ENCODE measurements at regions not wholly inside any gene's neighbourhood (a gene's known extent, or its start where the extent isn't known, plus 50 kb on each side); places are given as distances from the start of the nearest gene placed in this dataset.
"Not testable (repeated sequence)": the region's sequence is repeated elsewhere in the genome, so short reads cannot be mapped to it uniquely, and the experiment has no call there.

- Mint-ChIP-seq H3K4me3 (no peak overlapping the region), H3K9me3 (no peaks in the 10 kb centered on the region), H3K4me1 (ENCODE audit: low read depth in 2 of 2) (no peaks in the 10 kb centered on the region), H3K27ac (no peak overlapping the region), H3K36me3 (ENCODE audit: insufficient read depth) (no peaks in the 10 kb centered on the region), H3K27me3 (peaks cover 35 to 63% of the 10 kb centered on the region in 2 donors)
- no peak for ATAC-seq (replicated peaks)
- DNase-seq = no peak
Measured at GRCh38 chr1:29804181-29804899, 568.0 kb downstream of the PTPRU start.

- Mint-ChIP-seq H3K9me3 (no peaks in the 10 kb centered on the region), H3K36me3 (ENCODE audit: insufficient read depth) (no peaks in the 10 kb centered on the region), H3K27me3 (peaks cover 31 to 54% of the 10 kb centered on the region in 2 donors), H3K4me3 (no peak overlapping the region), H3K4me1 (ENCODE audit: low read depth in 2 of 2) (no peaks in the 10 kb centered on the region), H3K27ac (no peak overlapping the region)
- DNase-seq (no peak), ATAC-seq (replicated peaks) (no peak)
Measured at GRCh38 chr1:29803486-29803885, 567.2 kb downstream of the PTPRU start.

DNA sequence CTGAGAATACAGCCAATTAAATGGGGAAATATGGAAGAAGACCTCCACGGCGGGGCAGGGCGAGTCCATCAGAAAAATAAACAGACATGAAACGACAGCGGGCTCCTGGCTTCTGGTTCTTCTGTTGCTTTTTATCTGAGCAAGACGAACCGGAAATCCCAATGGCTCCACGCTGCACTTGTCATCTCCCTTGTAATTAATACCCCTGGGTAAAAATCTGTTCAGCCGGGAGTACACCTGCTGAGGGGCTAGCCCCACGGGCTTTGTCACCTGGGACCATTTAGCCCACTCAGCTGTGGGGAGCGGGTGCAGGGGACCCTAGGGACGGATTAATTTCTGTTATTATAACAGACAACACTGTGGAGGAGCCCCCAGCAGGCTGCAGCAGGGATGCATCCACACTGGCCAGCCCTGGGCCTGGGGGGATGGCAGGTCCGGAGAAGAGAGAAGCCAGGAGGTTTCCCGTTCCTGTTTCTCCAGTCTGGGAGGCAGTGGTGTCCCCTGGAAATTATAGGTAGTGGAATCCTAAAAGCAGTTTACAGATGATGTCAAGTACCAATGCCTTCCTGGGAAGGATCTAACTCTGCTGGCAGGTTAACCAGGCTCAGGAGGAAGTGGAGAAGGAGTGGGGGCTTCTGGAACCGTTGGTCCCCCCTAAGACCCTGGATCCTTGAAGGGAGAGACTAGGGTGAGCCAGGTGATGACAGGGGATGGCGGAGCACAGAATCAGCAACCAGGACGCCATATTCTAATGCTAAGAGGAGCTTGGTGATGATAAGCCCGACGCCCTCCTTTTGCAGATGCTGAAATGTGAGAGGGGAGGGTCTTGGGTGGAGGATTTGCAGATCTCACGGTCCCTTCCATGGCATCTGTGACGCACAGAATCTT lies 566.1 kb downstream of the PTPRU start:
- no peaks in the 10 kb centered on the region for H3K4me1 Mint-ChIP-seq (ENCODE audit: low read depth in 2 of 2)
- no peak overlapping the region for H3K27ac Mint-ChIP-seq
- ATAC-seq (replicated peaks) (no peak), DNase-seq (no peak)
- peaks cover 35 to 53% of the 10 kb centered on the region in 2 donors for H3K27me3 Mint-ChIP-seq
- H3K36me3 Mint-ChIP-seq (ENCODE audit: insufficient read depth) = no peaks in the 10 kb centered on the region
- no peak overlapping the region for H3K4me3 Mint-ChIP-seq
- H3K9me3 Mint-ChIP-seq = no peaks in the 10 kb centered on the region

DNA sequence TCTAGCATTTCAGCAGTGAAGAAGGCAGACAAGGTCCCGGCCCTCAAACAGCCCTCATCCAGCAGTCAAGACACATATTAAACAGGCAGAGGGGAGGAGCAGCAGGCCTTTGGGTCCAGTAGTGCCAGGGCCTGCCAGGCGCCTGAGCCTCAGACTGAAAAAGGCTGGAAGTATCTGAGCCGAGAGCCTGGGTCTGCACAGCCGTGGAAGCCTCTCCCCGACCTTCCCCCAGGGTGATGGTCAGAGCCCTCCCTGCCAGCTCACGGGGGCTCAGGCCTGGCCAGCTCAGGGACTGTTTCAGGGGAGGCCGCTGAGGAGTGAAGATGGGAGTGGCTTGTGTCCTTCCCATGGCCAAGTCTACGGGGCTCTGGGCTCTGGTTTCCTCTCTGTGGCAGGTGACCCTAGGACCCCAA lies 565.2 kb downstream of the PTPRU start:
- no peaks in the 10 kb centered on the region for H3K4me1 Mint-ChIP-seq (ENCODE audit: low read depth in 2 of 2)
- H3K27ac Mint-ChIP-seq = no peak overlapping the region
- peaks cover 35 to 53% of the 10 kb centered on the region in 2 donors for H3K27me3 Mint-ChIP-seq
- no peaks in the 10 kb centered on the region for H3K36me3 Mint-ChIP-seq (ENCODE audit: insufficient read depth)
- H3K4me3 Mint-ChIP-seq = no peak overlapping the region
- DNase-seq (no peak), ATAC-seq (replicated peaks) (no peak)
- H3K9me3 Mint-ChIP-seq = no peaks in the 10 kb centered on the region

GRCh38 chr1:29801003-29801402 lies 564.7 kb downstream of the PTPRU start:
- no peak overlapping the region for H3K4me3 Mint-ChIP-seq

GRCh38 chr1:29800522-29800956 lies 564.2 kb downstream of the PTPRU start:
- no peaks in the 10 kb centered on the region for H3K4me1 Mint-ChIP-seq (ENCODE audit: low read depth in 2 of 2)
- H3K27me3 Mint-ChIP-seq = peaks cover 35 to 53% of the 10 kb centered on the region in 2 donors
- DNase-seq = no peak
- no peaks in the 10 kb centered on the region for H3K36me3 Mint-ChIP-seq (ENCODE audit: insufficient read depth)
- no peak overlapping the region for H3K4me3 Mint-ChIP-seq
- H3K27ac Mint-ChIP-seq = no peak overlapping the region
- ATAC-seq (replicated peaks) = no peak
- H3K9me3 Mint-ChIP-seq = peaks cover 0 to 2% of the 10 kb centered on the region in 2 donors

More at GRCh38 chr1:29801003-29801402, 564.7 kb downstream of the PTPRU start:
- peaks cover 35 to 53% of the 10 kb centered on the region in 2 donors for H3K27me3 Mint-ChIP-seq
- H3K36me3 Mint-ChIP-seq (ENCODE audit: insufficient read depth) = no peaks in the 10 kb centered on the region
- DNase-seq = no peak
- H3K27ac Mint-ChIP-seq = no peak overlapping the region
- peaks cover 0 to under 1% of the 10 kb centered on the region in 2 donors for H3K9me3 Mint-ChIP-seq
- H3K4me1 Mint-ChIP-seq (ENCODE audit: low read depth in 2 of 2) = no peaks in the 10 kb centered on the region
- ATAC-seq (replicated peaks) = no peak

DNA sequence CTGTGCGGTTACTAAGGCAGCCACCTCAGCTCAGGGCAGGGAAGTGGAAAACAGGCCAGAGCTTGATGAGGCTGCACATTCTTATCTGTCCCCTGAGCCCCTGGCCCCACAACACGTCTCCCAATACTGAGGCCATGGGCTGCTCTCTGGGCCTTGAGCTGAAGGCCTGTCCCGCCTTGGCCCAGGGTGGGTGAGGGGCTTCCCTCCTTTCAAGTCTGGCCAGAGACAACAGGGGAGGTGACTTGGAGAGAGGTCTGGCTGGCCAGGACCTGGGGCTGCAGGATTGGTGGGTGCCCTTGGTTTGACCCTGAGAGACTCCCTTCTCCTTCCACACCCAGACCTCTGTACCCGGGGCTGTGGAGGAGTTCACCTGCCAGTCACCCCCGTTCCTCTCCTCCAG lies 563.8 kb downstream of the PTPRU start:
- no peak for ATAC-seq (replicated peaks)
- H3K4me1 Mint-ChIP-seq (ENCODE audit: low read depth in 2 of 2) = no peaks in the 10 kb centered on the region

DNA sequence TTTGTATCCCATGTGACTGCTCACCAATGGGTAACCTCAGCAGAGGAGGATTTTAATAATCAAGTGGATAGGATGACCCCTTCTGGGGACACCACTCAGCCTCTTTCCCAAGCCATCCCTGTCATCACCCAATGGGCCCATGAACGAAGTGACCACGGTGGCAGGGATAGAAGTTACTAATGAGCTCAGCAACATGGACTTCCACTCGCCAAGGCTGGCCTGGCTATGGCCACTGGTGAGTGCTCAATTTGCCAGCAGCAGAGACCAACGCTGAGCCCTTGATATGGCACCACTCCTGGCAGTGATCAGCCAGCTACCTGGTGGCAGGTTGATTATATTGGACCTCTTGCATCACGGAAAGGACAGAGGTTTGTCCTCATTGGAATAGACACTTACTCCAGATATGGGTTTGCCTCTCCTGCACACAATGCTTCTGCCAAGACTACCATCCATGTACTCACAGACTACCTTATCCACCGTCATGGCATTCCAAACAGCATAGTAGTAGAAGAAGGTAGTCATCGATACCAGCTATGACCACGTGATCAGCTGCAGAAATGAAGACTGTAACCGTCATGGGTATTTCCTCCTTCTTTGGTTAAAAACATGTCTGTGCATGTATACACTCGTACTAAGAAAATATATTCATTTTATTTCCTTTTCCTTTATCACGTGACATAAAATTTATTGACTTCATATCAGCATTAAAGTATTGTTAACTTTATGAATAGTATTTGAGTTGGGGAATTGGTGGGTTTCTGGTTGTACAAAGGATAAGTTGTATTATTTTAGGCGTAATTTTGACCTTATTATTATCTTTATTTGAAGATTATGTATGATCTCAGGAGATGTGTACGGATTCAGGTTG lies 562.6 kb downstream of the PTPRU start:
- H3K4me1 Mint-ChIP-seq (ENCODE audit: low read depth in 2 of 2) = no peaks in the 10 kb centered on the region
- H3K27me3 Mint-ChIP-seq = peaks cover 28 to 42% of the 10 kb centered on the region in 2 donors
- DNase-seq (no peak), ATAC-seq (replicated peaks) (no peak)
- H3K9me3 Mint-ChIP-seq = peaks cover 0 to 2% of the 10 kb centered on the region in 2 donors
- no peaks in the 10 kb centered on the region for H3K36me3 Mint-ChIP-seq (ENCODE audit: insufficient read depth)
- no peak overlapping the region for H3K4me3 Mint-ChIP-seq
- no peak overlapping the region for H3K27ac Mint-ChIP-seq

More for the DNA sequence above, 563.8 kb downstream of the PTPRU start:
- no peak overlapping the region for H3K27ac Mint-ChIP-seq
- no peaks in the 10 kb centered on the region for H3K36me3 Mint-ChIP-seq (ENCODE audit: insufficient read depth)
- no peak overlapping the region for H3K4me3 Mint-ChIP-seq
- H3K27me3 Mint-ChIP-seq = peaks cover 35 to 53% of the 10 kb centered on the region in 2 donors
- no peak for DNase-seq
- peaks cover 0 to 2% of the 10 kb centered on the region in 2 donors for H3K9me3 Mint-ChIP-seq

GRCh38 chr1:29797125-29797524 lies 560.8 kb downstream of the PTPRU start:
- ATAC-seq (replicated peaks); DNase-seq; H3K9me3 Mint-ChIP-seq; H3K4me3 Mint-ChIP-seq; H3K27ac Mint-ChIP-seq; H3K36me3 Mint-ChIP-seq (ENCODE audit: insufficient read depth); H3K4me1 Mint-ChIP-seq (ENCODE audit: low read depth in 2 of 2): not testable (repeated sequence)
- H3K27me3 Mint-ChIP-seq = peaks cover 14 to 33% of the 10 kb centered on the region in 2 donors

DNA sequence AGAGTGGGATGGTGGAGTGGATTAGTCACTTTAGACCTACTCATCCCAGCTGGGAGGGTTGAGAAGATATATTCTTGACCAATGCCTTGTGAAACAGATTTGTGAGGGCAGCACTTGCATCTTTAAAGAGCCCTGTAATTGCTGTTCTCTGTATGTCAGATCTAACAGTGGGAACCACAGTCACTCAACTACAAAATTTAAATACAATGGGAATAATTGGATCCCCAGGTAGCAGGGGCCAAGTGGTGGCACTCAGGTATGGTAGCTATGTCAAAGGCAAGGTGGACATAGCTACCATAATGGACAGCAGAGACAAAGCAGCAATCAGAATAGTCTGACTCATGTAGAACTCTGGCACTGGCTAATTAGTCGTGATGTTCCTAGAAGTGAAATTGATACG lies 559.6 kb downstream of the PTPRU start:
- H3K27ac Mint-ChIP-seq; H3K4me1 Mint-ChIP-seq (ENCODE audit: low read depth in 2 of 2); H3K9me3 Mint-ChIP-seq; H3K4me3 Mint-ChIP-seq; DNase-seq; H3K36me3 Mint-ChIP-seq (ENCODE audit: insufficient read depth); ATAC-seq (replicated peaks): not testable (repeated sequence)
- H3K27me3 Mint-ChIP-seq = peaks cover 11 to 33% of the 10 kb centered on the region in 2 donors

GRCh38 chr1:29793653-29794348 lies 557.5 kb downstream of the PTPRU start:
- ATAC-seq (replicated peaks) = no peak
- Mint-ChIP-seq H3K4me3 (no peak overlapping the region), H3K27me3 (peaks cover 21 to 38% of the 10 kb centered on the region in 2 donors), H3K9me3 (peaks cover 0 to 2% of the 10 kb centered on the region in 2 donors), H3K36me3 (ENCODE audit: insufficient read depth) (no peaks in the 10 kb centered on the region), H3K4me1 (ENCODE audit: low read depth in 2 of 2) (no peaks in the 10 kb centered on the region), H3K27ac (no peak overlapping the region)
- no peak for DNase-seq

DNA sequence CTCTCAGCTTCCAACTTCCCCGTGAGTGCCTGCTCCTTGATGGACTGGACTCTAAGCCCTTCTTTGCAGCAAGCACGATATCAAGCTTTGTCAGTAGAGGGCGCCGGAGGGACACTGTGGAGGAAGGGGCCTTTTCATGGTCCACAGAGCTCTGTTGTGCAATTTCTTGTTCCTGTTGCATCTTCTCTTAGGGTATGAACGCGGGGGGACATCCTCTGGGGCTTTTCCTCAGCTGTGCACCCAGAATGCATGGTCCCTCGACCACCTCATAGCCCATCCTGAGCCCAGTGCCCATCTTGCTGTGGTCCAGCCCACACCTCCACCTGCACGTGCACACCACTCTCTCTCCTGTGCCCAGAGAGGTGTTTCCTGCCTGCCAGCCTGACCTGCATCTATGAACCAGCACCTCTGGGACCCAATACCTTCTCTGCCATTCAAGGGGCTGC lies 556.8 kb downstream of the PTPRU start:
- Mint-ChIP-seq H3K36me3 (ENCODE audit: insufficient read depth) (no peaks in the 10 kb centered on the region), H3K27ac (no peak overlapping the region), H3K4me3 (no peak overlapping the region), H3K27me3 (peaks cover 15 to 41% of the 10 kb centered on the region in 2 donors), H3K9me3 (peaks cover 0 to 2% of the 10 kb centered on the region in 2 donors), H3K4me1 (ENCODE audit: low read depth in 2 of 2) (no peaks in the 10 kb centered on the region)
- DNase-seq (peak; percentile 48 to 51 (median 49)), ATAC-seq (replicated peaks) (no peak)
